Superior temporal gyrus (tissue), 1 donor: ENCODE measurements at regions not wholly inside any gene's neighbourhood (a gene's known extent, or its start where the extent isn't known, plus 50 kb on each side); places are given as distances from the start of the nearest gene placed in this dataset.

Source experiments
- DNase-seq: peaks from one replicate; pipeline ENCODE4 v3.0.0-alpha.2; 2016; ENCODE audit errors: extremely low spot score

- DNase-seq = no peak
Measured at GRCh38 chr4:153075836-153076518, 128.3 kb upstream of the TRIM2 start.

- DNase-seq = no peak
Measured at GRCh38 chr4:153076861-153077260, 127.4 kb upstream of the TRIM2 start.

GRCh38 chr4:153079857-153080391, 124.3 kb upstream of the TRIM2 start:
- no peak for DNase-seq

- no peak for DNase-seq
Measured at GRCh38 chr4:153081006-153081580, 123.2 kb upstream of the TRIM2 start.

- DNase-seq = no peak
Measured at GRCh38 chr4:153081693-153082092, 122.5 kb upstream of the TRIM2 start.

- DNase-seq = no peak
Measured at GRCh38 chr4:153082322-153083301, 121.6 kb upstream of the TRIM2 start.

- DNase-seq = peak; percentile 98
Measured at GRCh38 chr4:153083447-153083947, 120.7 kb upstream of the TRIM2 start.

GRCh38 chr4:153084224-153084979, 119.8 kb upstream of the TRIM2 start:
- no peak for DNase-seq

GRCh38 chr4:153084980-153085630, 119.1 kb upstream of the TRIM2 start:
- DNase-seq = peak; percentile 89

- DNase-seq = peak; percentile 92
Measured at GRCh38 chr4:153087671-153088194, 116.5 kb upstream of the TRIM2 start.

GRCh38 chr4:153089742-153090141, 114.5 kb upstream of the TRIM2 start:
- peak; percentile 81 for DNase-seq

GRCh38 chr4:153090181-153090580, 114.1 kb upstream of the TRIM2 start:
- DNase-seq = no peak

- DNase-seq = no peak
Measured at GRCh38 chr4:153090670-153091385, 113.4 kb upstream of the TRIM2 start.

- no peak for DNase-seq
Measured at GRCh38 chr4:153093396-153093795, 110.8 kb upstream of the TRIM2 start.

- no peak for DNase-seq
Measured at GRCh38 chr4:153093802-153094201, 110.4 kb upstream of the TRIM2 start.

- no peak for DNase-seq
Measured at GRCh38 chr4:153094435-153094834, 109.8 kb upstream of the TRIM2 start.

GRCh38 chr4:153095448-153096204, 108.6 kb upstream of the TRIM2 start:
- DNase-seq = no peak

- no peak for DNase-seq
Measured at GRCh38 chr4:153096344-153096743, 107.9 kb upstream of the TRIM2 start.

- DNase-seq = no peak
Measured at GRCh38 chr4:153098427-153098826, 105.8 kb upstream of the TRIM2 start.
